ENCODE measurements at regions not wholly inside any gene's neighbourhood (a gene's known extent, or its start where the extent isn't known, plus 50 kb on each side); places are given as distances from the start of the nearest gene placed in this dataset.

DNA sequence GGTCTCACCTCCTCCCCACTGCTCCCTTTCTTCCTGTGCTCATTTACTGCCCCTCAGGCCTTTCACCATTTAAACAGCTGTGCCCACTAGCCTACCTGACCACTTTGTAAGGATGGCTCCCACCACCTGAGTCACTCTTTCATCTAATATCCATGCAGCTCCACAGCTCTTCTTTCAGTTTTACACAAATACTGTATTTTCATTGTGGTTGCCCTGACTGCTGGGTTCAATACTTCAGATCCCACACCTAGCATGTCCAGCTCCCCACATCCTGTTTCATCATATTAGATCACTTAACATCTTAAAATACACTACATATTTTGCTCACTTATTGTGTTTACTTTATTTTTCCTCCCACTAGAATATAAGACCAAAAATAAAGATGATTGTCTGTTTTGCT, 1110.6 kb downstream of the TSN start:
- no peak for ATAC-seq (ENCODE audit: low FRiP score)
- TF ChIP-seq, protein P1, sequence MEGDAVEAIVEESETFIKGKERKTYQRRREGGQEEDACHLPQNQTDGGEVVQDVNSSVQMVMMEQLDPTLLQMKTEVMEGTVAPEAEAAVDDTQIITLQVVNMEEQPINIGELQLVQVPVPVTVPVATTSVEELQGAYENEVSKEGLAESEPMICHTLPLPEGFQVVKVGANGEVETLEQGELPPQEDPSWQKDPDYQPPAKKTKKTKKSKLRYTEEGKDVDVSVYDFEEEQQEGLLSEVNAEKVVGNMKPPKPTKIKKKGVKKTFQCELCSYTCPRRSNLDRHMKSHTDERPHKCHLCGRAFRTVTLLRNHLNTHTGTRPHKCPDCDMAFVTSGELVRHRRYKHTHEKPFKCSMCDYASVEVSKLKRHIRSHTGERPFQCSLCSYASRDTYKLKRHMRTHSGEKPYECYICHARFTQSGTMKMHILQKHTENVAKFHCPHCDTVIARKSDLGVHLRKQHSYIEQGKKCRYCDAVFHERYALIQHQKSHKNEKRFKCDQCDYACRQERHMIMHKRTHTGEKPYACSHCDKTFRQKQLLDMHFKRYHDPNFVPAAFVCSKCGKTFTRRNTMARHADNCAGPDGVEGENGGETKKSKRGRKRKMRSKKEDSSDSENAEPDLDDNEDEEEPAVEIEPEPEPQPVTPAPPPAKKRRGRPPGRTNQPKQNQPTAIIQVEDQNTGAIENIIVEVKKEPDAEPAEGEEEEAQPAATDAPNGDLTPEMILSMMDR (IDR thresholded peaks at IDR 0.05) = no peak
- no peak for DNase-seq (ENCODE audit: low spot score)

DNA sequence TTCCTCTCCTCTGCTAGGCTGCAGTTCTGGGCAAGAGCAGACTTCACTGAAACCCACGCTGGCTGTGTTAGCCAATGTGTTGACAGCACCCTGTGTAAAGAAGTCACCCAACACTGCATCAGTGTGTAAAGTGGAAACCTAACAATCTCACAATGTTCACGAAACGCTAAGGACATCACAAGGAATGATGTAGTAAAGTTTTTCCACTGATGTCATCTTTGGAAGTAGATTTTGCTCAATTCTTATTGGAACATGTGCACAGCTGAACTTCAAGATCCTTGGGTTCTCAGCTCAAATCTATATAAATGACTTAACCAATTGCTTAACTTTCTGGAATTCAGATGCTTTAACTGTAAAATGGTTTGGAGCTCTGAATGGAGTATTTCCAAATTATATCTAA, 1112.5 kb downstream of the TSN start:
- TF ChIP-seq, protein P1 (IDR thresholded peaks at IDR 0.05) = no peak
- no peak for ATAC-seq (ENCODE audit: low FRiP score)
- DNase-seq (ENCODE audit: low spot score) = no peak

DNA sequence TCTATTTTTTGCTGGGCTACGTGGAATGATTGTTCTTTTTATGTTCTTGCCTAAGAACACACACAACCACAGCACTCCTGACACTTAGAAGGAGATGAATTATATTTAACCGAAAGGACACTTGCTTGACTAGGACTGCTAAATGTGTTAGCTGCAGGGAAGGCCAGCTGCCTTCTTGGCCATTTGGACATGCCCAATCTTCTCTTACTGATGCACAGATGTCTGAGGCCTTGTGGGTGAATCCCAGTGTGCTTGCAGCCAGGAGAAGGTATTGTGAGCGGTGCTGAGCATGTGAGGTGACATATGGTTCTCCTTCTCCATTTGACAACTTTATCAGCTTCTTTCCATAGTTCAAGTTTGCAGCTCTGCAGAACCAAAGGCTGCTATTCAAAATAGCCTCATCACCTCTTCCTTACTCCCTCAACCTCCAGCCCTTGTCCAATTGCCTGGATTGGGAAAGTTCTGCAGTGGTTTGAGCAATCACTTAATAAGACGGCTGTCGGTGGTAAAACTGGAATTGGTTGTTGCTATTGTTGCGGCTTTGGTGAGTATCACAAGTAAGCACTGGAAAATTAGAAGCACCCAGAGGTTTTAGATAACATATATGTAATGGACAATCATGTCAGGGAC, 1113.3 kb downstream of the TSN start:
- ATAC-seq (ENCODE audit: low FRiP score) (no peak), DNase-seq (ENCODE audit: low spot score) (no peak)
- TF ChIP-seq, protein P1 (IDR thresholded peaks at IDR 0.05) = no peak

- ATAC-seq (ENCODE audit: low FRiP score) = no peak
- TF ChIP-seq, protein P1 (IDR thresholded peaks at IDR 0.05) = no peak
- no peak for DNase-seq (ENCODE audit: low spot score)
Measured at GRCh38 chr2:122873951-122874350, 1118.5 kb downstream of the TSN start.

DNA sequence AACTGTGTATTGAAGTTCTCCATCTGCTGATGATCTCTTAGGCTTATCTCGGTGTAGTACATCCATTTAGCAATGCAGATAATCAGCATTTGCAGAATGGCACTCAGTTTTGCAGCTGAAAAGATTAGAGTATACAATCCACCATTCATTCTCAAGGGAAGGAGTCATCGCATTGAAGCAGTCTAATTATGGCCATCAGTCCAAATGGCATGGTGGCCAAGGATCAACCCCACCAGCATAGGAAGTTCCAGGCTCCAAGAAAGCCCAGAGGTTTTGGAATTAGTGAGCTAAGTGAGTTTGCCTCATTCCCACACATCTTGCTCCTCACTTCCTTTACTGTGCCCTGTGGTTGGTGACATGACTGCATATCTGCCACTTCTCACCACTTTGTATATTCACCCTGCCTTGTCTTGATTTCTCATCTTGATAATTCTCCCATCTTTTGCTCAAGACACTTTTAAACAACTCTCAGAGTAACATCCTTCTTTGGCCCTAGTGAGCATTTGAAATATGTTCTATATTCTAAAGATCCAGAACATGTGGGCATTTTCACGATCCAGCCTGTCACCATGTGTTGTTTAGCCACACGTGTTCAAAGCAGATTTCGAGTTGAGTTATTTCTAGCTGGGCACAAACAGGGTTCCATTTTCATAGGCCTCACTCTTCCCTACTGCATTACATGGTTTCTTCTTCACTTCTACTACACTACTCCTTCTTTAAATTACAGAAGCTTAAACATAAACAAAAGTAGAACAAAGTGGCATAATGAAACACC, 1119.8 kb downstream of the TSN start:
- DNase-seq (ENCODE audit: low spot score) (no peak), ATAC-seq (ENCODE audit: low FRiP score) (no peak)
- TF ChIP-seq, protein P1 (IDR thresholded peaks at IDR 0.05) = no peak

GRCh38 chr2:122883849-122884248, 1128.4 kb downstream of the TSN start:
- DNase-seq (ENCODE audit: low spot score) = no peak
- no peak for ATAC-seq (ENCODE audit: low FRiP score)
- TF ChIP-seq, protein P1 (IDR thresholded peaks at IDR 0.05) = no peak

- TF ChIP-seq, protein P1 (IDR thresholded peaks at IDR 0.05) = no peak
- ATAC-seq (ENCODE audit: low FRiP score) (no peak), DNase-seq (ENCODE audit: low spot score) (no peak)
Measured at GRCh38 chr2:122884889-122885288, 1129.4 kb downstream of the TSN start.

Measured in omental fat pad (tissue), 3 donors.